GM23338 (cell line): ENCODE measurements at regions not wholly inside any gene's neighbourhood (a gene's known extent, or its start where the extent isn't known, plus 50 kb on each side); places are given as distances from the start of the nearest gene placed in this dataset.
"Not testable (repeated sequence)": the region's sequence is repeated elsewhere in the genome, so short reads cannot be mapped to it uniquely, and the experiment has no call there.

Source experiments
- ATAC-seq: fragments of 200-7000 bp; cut with Tn5 transposase; 3 replicates; pipeline ENCODE4 v1.9.1; 2020
- DNase-seq: peaks from one replicate; pipeline ENCODE4 v3.0.0-alpha.2; 2015; ENCODE audit warnings: low spot score
- H2AFZ ChIP-seq: fragments of 200-600 bp; sonication (generic); 2 replicates; pipeline ENCODE4 v1.8.0; 2016; ENCODE audit warnings: antibody characterized with exemption, mild to moderate bottlenecking, moderate library complexity
- H3F3A ChIP-seq: fragments of 200-600 bp; sonication (generic); replicated peaks from 2 replicates; pipeline ENCODE4 v1.8.0; 2017; ENCODE audit warnings: antibody characterized with exemption, mixed run types, low read depth
- H3K27ac ChIP-seq: fragments of 200-600 bp; sonication (generic); 2 replicates; pipeline ENCODE4 v1.6.1; 2016; ENCODE audit warnings: low read depth
- H3K27me3 ChIP-seq: fragments of 200-600 bp; sonication (generic); 2 replicates; pipeline ENCODE4 v1.8.0; 2016; ENCODE audit warnings: mild to moderate bottlenecking, mixed run types, moderate library complexity; ENCODE audit not compliant: insufficient read depth
- H3K36me3 ChIP-seq: fragments of 200-600 bp; sonication (generic); 2 replicates; pipeline ENCODE4 v1.8.0; 2016; ENCODE audit warnings: mild to moderate bottlenecking; ENCODE audit not compliant: insufficient read depth
- H3K4me1 ChIP-seq: fragments of 200-600 bp; sonication (generic); 2 replicates; pipeline ENCODE4 v1.8.0; 2016; ENCODE audit warnings: mild to moderate bottlenecking, moderate library complexity; ENCODE audit not compliant: insufficient read depth
- H3K4me2 ChIP-seq: fragments of 200-600 bp; sonication (generic); 2 replicates; pipeline ENCODE4 v1.7.1; 2017; ENCODE audit warnings: mixed run types
- H3K4me3 ChIP-seq: fragments of 200-600 bp; sonication (generic); 2 replicates; pipeline ENCODE4 v1.6.1; 2016; ENCODE audit warnings: mixed run types
- H3K79me2 ChIP-seq: fragments of 200-600 bp; sonication (generic); replicated peaks from 2 replicates; pipeline ENCODE4 v1.8.0; 2017; ENCODE audit warnings: mild to moderate bottlenecking; ENCODE audit not compliant: insufficient read depth
- H3K9me2 ChIP-seq: fragments of 200-600 bp; sonication (generic); 2 replicates; pipeline ENCODE4 v1.8.0; 2017; ENCODE audit not compliant: insufficient read depth
- H4K20me1 ChIP-seq: fragments of 200-600 bp; sonication (generic); replicated peaks from 2 replicates; pipeline ENCODE4 v1.8.0; 2017; ENCODE audit warnings: mild to moderate bottlenecking; ENCODE audit not compliant: insufficient read depth
- H3K27ac Mint-ChIP-seq: 2 replicates; pipeline ENCODE4 v1.8.0; 2020; ENCODE audit warnings: inconsistent platforms, mild to moderate bottlenecking, moderate library complexity, mixed read lengths
- H3K27me3 Mint-ChIP-seq: 3 replicates; pipeline ENCODE4 v1.8.0; 2022; ENCODE audit warnings: low read depth, mild to moderate bottlenecking, moderate library complexity, mixed read lengths, inconsistent platforms; ENCODE audit not compliant: insufficient read depth, poor library complexity
- H3K36me3 Mint-ChIP-seq: 3 replicates; pipeline ENCODE4 v1.8.0; 2021; ENCODE audit warnings: low read depth, mild to moderate bottlenecking, inconsistent platforms, moderate library complexity, mixed read lengths
- H3K4me1 Mint-ChIP-seq: 3 replicates; pipeline ENCODE4 v1.8.0; 2020; ENCODE audit warnings: mild to moderate bottlenecking, inconsistent platforms, mixed read lengths
- H3K4me3 Mint-ChIP-seq: 3 replicates; pipeline ENCODE4 v1.8.0; 2021; ENCODE audit warnings: moderate library complexity, mild to moderate bottlenecking, inconsistent platforms, mixed read lengths
- H3K9me3 Mint-ChIP-seq: 3 replicates; pipeline ENCODE4 v1.8.0; 2020; ENCODE audit warnings: moderate library complexity, mild to moderate bottlenecking, inconsistent platforms, mixed read lengths
- CREB1 ChIP-seq: fragments of 250-450 bp; sonication (Bioruptor Pico); IDR thresholded peaks from 2 replicates; pipeline ENCODE4 v1.5.0; 2020; ENCODE audit warnings: low read depth, mild to moderate bottlenecking, moderate library complexity
- CTCF ChIP-seq, 2 experiments: fragments of 200-600 bp in 1 of 2; sonication (generic) in 1 of 2; conservative IDR thresholded peaks; 2 replicates each; pipeline versions ENCODE4 v1.5.1 to v1.6.1; 2016 to 2017; ENCODE audit warnings: antibody characterized with exemption in 2 of 2, low read depth in 2 of 2, mild to moderate bottlenecking in 2 of 2, moderate library complexity in 1 of 2
- ETS1 ChIP-seq: IDR thresholded peaks from 2 replicates; pipeline ENCODE4 v1.6.1; 2016; ENCODE audit warnings: antibody characterized with exemption
- EZH2 ChIP-seq: fragments of 200-600 bp; sonication (generic); IDR thresholded peaks from one replicate; pipeline ENCODE4 v1.8.0; 2017; ENCODE audit warnings: antibody characterized with exemption, mild to moderate bottlenecking, low read depth; ENCODE audit not compliant: unreplicated experiment
- EZH2phosphoT487 ChIP-seq: fragments of 200-600 bp; sonication (generic); IDR thresholded peaks from one replicate; pipeline ENCODE4 v1.8.1; 2018; ENCODE audit warnings: antibody characterized with exemption; ENCODE audit not compliant: unreplicated experiment
- JUNB ChIP-seq: IDR thresholded peaks from one replicate; pipeline ENCODE4 v1.6.1; 2016; ENCODE audit warnings: antibody characterized with exemption; ENCODE audit not compliant: unreplicated experiment
- NANOG ChIP-seq: IDR thresholded peaks from 2 replicates; pipeline ENCODE4 v1.6.1; 2016; ENCODE audit warnings: antibody characterized with exemption, borderline replicate concordance
- POLR2AphosphoS5 ChIP-seq: IDR thresholded peaks from 2 replicates; pipeline ENCODE4 v1.6.1; 2016; ENCODE audit warnings: antibody characterized with exemption, low read depth
- REST ChIP-seq: IDR thresholded peaks from one replicate; pipeline ENCODE4 v1.6.1; 2018; ENCODE audit warnings: antibody characterized with exemption; ENCODE audit not compliant: unreplicated experiment
- ZNF114 ChIP-seq: fragments of 250-450 bp; sonication (Bioruptor Pico); IDR thresholded peaks from 2 replicates; pipeline ENCODE4 v1.5.0; 2020; ENCODE audit warnings: mild to moderate bottlenecking, moderate library complexity

GRCh38 chr5:156089955-156090940, 236.7 kb upstream of the SGCD start:
- not testable (repeated sequence) for H3K4me1 ChIP-seq, H4K20me1 ChIP-seq, H3K4me3 ChIP-seq, H3K27me3 ChIP-seq, H3K9me2 ChIP-seq, ATAC-seq, H3K27ac ChIP-seq, H3K36me3 ChIP-seq, H3K27ac Mint-ChIP-seq, H3K27me3 Mint-ChIP-seq, H2AFZ ChIP-seq, DNase-seq, H3K79me2 ChIP-seq, H3F3A ChIP-seq, H3K4me1 Mint-ChIP-seq, H3K4me2 ChIP-seq, H3K4me3 Mint-ChIP-seq
- Mint-ChIP-seq H3K9me3 (peaks cover 43% of the 10 kb centered on the region), H3K36me3 (peaks cover 22% of the 10 kb centered on the region)

- Mint-ChIP-seq H3K27me3 (peaks cover 3% of the 10 kb centered on the region), H3K27ac (no peak overlapping the region), H3K4me3 (no peak overlapping the region), H3K9me3 (peaks cover 41% of the 10 kb centered on the region), H3K4me1 (no peaks in the 10 kb centered on the region), H3K36me3 (peaks cover 21% of the 10 kb centered on the region)
- H3K4me3 ChIP-seq = no peak overlapping the region
- DNase-seq (no peak), ATAC-seq (no peak)
- H3K36me3 ChIP-seq = peaks cover 3% of the 10 kb centered on the region; the same call in 1 of the 2 replicates
- H4K20me1 ChIP-seq = no peaks in the 10 kb centered on the region
- H3F3A ChIP-seq = no peaks in the 10 kb centered on the region
- no peak overlapping the region for H3K27ac ChIP-seq
- H3K4me2 ChIP-seq = no peak overlapping the region
- H3K27me3 ChIP-seq = no peaks in the 10 kb centered on the region
- H3K79me2 ChIP-seq = no peaks in the 10 kb centered on the region
- H3K9me2 ChIP-seq = peaks cover 6% of the 10 kb centered on the region
- H2AFZ ChIP-seq = no peak overlapping the region
- no peaks in the 10 kb centered on the region for H3K4me1 ChIP-seq
- no peak for TF ChIP-seq EZH2phosphoT487
- TF ChIP-seq EZH2 = no peak
- no peak for TF ChIP-seq REST
- TF ChIP-seq ETS1 = no peak
- no peak for TF ChIP-seq POLR2AphosphoS5
- no peak for TF ChIP-seq ZNF114 (CRISPR knock-in tag)
- no peak for TF ChIP-seq CTCF (conservative IDR thresholded peaks at IDR 0.05; ENCODE audit: low read depth in 2 of 2)
- no peak for TF ChIP-seq NANOG
- TF ChIP-seq CREB1 = no peak
- TF ChIP-seq JUNB = no peak
These were observed 233.9 kb upstream of the SGCD start for GRCh38 chr5:156093024-156093423.
